Hematopoietic multipotent progenitor cell treated with erythropoietin and hydrocortisone succinate and interleukin-3 and kit ligand, for 6 days (in vitro differentiated cells): ENCODE measurements at regions not wholly inside any gene's neighbourhood (a gene's known extent, or its start where the extent isn't known, plus 50 kb on each side); places are given as distances from the start of the nearest gene placed in this dataset.
"Not testable (repeated sequence)": the region's sequence is repeated elsewhere in the genome, so short reads cannot be mapped to it uniquely, and the experiment has no call there.

Experiments used
- DNase-seq: peaks from one replicate; pipeline ENCODE4 v3.0.0-alpha.2; 2015

DNA sequence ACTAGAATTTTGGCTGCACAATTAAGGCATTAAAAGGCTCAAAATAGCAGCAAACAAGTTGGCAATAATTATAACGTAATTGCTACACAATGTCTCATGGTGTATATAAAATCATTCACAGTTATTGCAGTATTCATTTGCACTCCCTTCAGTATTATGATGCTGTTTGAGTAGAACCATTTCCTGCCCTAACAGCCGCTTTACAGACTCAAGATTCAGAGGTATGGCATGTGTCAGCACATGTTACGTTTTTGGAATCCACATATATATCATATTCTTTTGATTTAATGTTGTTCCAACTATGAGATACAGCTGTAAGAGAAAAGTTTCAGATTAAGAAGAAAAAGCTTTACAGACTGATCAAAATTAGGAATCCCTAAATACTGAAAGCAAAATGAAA is 56.3 kb upstream of the NCKAP5 start:
- DNase-seq: no peak

DNA sequence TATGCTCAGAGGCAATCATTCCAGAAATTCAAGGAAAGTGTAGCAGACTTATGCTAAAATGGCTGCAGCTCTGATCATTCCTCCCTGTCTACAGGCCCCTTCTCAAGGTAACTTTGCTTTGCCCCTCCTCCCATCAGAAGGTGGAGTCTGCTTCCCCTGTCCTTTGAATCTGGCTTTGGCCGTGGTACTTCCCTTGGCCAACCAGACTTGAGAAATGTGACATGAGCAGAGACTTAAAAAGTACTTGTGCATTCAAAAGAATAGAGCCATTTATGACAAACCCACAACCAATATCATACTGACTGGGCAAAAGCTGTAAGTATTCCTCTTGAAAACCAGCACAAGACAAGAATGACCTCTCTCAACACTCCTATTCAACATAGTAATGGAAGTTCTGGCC is 59.5 kb upstream of the NCKAP5 start:
- DNase-seq: no peak

DNA sequence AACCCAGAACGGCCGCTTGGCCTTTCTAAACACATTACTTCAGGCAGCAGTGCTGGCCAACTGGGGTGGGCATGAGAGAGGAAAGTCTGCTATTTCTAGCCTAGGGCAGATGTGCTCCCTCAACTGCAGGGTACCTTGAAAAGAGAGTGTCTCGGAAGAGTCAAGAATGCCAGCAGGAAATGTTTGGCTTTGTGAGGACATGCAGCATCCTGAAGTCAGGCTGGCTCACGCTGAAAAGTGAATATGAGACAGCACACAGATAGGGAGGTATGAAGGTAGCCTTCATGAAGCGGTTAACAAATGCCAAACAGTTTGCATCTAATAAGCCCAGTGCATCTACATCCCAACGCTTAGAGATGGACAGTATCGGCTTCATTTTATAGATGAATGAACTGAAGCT is 65.0 kb upstream of the NCKAP5 start:
- no peak for DNase-seq

DNA sequence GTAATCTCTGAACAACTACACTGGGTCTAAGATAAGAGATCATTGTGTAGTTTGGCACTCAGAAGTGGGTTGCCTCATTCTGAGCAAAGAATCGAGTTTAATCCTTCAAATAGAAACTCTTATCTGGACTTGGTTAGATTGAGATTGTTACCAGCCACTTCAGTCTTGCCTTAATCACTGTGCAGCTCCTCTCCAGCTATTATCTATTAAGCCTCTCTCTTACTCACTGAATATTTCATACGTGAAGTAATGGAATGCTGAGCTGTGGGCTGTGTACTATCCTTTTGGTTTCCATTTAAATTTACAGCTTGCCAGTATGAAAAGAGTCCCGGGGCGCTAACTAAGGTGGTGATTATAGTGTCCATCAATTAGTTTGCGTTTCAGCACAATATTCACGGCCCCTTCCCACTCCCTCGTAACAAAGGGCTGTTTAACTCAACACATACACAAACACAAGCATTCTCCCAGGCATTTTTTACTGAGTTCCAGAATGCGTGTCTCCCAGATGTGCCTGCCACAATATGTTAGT is 65.7 kb upstream of the NCKAP5 start:
- DNase-seq: no peak

DNA sequence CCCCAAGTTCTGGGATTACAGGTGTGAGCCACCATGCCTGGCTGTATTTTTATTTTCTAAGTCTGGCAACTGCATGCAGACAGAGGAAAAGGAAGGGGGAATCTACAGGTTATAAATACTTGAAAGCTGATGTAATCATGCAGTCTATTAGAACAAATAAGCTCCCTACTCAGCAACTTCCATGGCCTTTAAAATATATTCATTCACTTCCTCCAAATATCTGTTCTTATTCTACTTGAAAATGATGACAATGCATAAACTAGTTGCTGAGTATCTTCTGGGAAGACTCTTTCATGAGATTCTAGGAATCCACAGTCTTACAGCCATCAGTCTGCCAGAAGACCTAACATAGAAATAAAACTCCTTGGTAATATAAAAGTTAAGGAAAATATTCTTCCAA is 66.9 kb upstream of the NCKAP5 start:
- DNase-seq: no peak

DNA sequence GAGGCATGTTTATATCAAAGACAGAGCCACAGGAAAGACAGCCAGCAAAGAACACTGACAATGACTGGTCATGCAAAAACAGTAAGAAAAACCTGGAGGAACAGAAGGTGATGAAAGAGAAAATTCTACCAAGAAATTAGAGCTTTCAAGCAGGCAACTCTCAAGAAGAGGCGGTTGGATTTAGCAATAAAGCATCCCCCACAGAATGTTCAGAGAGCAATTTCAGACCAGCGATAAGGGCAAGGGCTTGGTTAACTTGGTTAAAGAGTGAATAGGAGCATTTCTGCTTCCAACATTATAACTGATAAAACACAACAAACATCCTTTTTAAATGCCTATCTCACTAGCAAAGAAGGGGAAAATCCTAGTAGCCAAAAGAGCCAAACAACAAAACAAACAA is 68.0 kb upstream of the NCKAP5 start:
- no peak for DNase-seq

DNA sequence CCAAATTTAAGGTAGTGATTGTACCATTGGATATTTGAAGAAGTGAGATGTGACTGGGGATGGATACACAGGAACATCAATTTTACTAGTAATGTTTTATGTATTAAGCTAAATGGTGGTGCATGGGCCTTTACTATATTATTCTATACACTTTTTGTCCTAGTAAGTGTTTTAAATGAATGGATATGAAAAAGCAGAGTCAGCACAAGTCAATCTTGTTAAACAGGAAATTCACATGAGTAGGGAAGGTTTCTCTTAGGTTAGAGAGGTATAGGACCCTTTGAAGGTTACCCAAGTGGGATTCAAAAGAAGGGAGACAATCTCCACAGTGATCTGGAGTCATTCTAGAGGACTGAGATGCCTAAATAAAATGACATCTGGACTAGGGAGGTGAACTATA is 71.8 kb upstream of the NCKAP5 start:
- DNase-seq: no peak

DNA sequence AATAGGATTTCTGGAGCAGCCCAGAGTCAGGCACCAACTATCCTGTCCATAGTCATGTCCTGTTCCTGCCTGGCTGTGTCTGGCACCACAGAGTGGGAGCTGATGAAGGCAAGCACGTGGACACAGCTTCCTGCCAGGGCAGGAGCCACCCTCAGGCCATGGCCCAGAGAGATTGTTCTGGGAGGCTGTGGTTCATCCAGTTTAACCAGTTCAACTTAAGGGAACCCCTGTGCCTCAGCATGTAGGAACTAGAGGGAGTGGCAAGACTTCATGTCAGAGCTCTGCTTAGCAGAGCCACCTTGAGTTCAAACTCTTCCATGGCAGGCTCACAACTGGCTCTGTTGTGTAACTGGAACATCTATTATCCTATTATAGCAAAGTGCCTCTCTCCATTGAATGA is 73.2 kb upstream of the NCKAP5 start:
- DNase-seq: no peak

DNA sequence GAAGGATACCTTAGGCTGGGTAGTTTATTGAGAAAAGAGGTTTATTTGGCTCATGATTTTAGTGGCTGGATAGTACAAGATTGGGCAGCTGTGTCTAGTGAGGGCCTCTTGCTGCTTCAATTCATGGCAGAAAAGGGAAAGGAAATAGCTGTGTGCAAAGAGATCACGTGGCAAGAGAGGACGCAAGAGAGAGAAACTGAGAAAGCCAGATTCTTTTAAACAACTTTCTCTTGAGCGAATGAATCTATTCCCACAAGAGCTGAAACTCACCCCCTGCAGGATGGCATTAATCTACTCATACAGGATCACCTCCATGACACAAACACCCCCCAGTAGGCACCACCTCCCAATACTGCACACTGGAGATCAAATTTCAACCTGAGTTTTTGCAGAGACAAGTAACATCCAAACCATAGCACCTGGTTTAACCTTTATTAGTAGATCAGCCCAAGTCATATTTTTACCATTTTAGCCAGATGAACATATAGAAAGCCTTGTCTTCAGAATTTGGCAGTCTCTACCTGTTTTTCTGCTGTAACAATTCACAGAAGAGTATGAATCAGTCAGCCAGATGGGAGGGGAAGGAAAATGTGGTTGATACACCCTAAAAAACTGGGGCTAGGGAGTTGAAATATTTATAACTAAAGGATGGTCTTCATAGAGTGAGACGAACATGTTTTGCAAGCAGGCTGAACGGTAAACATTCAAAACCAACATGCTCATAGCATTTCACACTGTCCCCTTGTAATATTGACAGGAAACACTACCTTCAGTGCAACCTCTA is 73.9 kb upstream of the NCKAP5 start:
- DNase-seq: no peak

DNA sequence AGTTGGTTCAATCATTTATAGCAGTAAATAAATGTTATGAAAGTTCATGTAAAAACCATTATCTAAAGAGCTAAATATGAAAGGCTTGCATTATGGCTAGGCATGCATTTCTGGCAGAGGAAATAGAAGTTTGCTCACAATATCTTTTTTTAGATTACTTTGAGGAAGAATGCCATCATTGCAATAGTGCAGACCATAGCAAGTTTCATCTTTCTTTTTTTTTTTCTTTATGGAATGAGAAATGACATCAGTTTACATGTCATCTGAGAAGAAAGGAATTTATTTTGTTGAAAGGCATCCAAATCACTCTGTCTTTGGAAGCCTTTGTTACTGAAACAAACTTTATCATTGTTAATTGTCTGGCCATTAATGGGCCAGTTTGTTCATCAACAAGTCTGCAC is 74.5 kb upstream of the NCKAP5 start:
- no peak for DNase-seq

DNA sequence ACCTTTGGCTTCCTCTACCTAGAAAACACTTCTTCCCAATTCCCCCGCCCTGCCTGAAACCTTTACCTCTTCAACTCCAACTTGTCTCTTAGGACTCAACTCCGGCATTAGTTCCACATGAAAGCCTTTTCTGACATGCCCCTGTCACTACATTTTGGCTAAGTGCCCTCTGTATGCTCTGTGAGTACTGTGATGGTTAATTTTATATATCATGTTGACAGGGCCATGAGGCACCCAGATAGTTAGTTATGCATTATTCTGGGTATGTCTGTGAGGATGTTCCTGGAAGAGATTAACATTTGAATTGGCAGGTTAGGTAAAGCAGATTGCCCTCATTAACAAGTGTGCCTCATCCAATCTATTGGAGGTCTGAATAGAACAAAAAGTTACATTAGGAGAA is 75.6 kb upstream of the NCKAP5 start:
- DNase-seq: no peak

DNA sequence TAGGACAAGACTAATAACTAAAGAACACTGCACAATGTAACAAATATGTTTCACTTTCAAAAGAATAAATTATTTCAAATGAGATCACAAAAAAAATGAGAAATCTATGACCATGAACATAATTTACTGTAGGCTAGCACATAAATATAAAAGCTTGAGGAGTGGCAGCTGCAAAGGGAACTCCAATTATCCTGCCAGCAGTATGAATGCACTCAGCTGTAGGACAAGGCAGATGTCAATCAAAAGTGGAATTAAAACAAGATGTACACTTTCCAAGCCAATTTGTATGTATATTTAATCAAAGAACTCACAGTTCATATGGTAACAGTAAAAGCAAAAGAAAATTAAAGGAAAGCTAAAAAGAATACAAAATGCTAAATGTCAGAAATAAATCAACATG is 76.6 kb upstream of the NCKAP5 start:
- no peak for DNase-seq

DNA sequence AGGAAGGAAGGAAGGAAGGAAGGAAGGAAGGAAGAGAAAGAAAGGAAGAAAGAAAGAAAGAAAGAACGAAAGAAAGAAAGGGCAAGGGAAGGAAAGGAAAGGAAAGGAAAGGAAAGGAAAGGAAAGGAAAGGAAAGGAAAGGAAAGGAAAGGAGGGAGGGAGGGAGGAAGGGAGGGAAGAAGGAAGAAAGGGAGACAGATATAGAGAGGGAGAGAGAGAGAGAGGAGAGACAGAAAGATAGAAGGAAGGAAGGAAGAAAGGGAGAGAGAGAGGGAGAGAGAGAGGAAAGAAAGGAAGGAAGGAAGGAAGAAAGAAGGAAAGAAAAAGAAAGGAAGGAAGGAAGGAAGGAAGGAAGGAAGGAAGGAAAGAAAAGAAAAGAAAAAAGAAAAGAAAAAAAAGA is 79.1 kb upstream of the NCKAP5 start:
- not testable (repeated sequence) for DNase-seq

DNA sequence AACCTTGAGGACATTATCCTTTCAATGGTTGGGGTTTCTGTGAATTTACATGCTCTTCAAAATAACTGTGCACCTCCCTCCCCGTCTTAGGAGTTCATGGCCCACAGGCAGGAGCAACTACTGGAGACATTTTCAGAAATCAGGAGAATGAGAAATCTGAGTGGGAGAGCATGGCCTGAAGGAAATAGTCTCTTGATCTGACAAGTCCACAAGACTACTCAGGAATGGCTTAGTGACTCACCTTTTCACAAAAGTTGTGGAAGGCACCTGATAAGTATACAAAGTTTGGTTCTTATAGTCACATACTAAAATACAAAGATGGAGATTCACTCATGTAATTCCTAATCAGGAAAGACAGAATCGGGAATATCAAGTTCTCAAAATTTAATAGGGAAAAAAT is 83.6 kb upstream of the NCKAP5 start:
- no peak for DNase-seq

DNA sequence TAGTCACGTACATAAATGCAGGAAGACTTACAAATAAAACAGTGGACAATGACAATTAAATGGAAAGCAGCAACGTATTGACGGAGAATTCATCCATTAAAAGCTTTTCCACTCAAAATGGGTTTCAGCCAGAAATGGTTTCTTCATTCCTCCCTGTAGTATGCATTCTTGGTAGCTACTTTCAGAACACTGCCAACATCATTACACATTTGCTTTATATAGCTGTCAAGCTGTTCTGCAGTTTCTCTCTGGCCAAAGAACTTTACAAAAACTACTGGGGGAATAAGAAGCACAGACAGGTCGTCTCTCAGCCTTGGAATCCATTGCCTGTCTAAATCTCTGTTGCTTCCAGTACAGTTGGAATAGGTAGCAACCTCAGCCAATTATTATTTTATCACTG is 84.1 kb upstream of the NCKAP5 start:
- no peak for DNase-seq

DNA sequence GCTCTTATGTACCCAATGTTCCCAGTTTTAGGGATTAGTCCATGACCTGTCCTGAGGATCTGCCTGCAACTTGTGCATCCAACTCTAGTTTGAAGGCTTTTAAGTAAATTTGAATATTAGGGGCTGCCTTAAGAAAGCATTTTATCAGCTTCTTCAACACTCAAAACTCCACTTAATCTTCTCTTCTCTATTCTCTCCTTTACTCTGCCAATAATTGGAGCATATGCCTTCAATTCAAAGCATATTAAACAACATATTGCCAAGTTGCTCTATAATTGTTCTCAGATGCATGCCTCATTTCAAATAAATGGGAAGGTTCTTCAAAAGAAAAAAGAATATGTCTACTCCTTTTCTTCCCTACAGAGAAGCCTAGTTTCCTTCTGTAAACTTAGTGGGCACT is 84.8 kb upstream of the NCKAP5 start:
- no peak for DNase-seq

DNA sequence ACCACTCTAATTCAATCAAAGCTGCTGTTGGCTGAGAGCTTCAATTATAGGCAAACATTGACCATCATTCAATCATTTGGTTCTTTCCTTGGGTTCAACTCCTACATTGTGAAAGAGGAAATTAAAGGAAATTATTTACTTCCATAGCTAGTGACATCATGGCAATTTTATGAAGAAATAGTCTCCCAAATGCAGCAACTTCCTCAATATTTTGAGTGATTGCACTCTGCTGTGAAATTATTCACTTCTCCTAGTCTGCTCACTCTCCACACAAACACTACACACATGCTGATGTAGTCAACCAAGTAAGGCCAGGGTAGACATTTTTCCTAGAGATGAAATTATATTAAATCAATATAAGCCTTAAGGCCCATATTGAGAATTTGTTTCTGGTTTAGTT is 86.7 kb upstream of the NCKAP5 start:
- no peak for DNase-seq

DNA sequence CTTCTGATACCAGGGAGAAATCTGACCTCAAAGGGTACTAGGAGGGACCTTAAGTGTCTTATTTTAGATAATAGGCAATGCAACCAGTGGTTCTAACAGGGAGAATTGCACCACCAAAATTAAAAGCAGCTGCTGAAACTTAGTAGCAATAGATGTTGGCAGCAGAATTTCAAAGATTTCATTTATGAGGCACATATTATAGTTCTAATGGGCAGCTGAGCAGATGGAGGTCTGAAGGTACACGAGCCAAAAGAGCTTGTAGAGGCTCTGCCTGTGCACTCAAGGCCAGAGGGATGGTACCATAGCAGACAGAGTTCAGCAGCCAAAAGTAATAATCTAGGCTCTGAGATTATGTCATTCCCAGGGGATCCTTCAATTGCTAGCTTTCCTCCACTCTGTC is 87.3 kb upstream of the NCKAP5 start:
- DNase-seq: no peak

DNA sequence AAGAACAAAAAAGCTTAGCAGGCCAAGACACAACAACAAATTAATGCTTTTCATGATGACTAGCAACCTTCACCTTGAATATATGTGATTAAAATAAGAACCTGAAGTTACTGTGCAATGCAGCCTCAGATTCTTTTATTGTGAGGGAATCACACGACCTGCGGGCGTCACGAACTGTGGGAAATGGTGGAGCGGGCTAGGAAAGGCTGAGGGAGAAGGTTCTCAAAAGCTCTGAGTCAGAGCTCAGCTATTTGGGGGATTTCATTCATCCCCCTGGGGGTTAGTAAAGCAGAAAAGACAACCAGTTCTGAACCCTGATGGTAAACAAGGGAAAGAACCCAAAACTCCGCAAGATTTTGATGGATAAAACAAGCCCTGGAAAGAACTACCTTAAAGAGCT is 89.3 kb upstream of the NCKAP5 start:
- no peak for DNase-seq

DNA sequence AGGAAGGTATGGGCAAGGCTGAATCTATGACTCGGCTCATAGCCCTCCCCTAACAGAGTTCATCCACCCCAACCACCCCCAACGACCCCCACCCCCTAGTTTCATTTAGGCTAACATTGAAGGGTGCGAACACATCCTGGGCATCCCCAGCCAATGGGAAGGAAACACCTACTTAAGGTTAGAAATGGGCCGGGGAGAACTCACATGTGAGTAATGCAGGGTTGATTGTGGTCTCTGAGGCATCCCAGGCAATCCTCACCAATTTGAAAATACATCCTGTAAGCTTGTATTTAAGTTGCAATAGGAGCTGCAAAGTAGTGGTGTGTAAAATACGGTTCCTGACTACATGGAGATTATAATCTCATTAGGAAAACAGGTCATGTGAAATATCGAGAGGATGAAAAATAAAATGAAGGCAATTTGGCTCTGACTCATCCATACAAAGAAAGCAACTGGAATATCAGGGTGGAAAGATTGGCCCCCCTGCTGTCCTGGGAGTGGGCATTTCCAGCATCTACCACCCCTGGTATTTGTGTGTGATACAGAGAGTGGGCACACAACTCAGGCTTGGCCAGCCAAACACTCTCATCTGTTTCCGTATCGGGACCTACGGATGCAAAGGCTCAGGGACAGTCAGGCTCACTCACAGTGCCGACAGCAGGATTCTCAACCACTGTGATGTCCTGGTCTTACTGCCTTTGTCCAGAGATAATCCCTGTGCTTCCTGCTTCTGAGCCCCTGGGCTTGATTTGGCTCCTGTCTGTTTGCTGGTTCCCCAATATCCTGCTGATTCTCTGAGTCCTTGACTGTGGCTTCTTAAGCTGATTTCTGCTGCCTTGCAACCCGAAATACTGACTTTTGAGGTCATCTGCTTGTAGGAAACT is 90.0 kb upstream of the NCKAP5 start:
- no peak for DNase-seq

DNA sequence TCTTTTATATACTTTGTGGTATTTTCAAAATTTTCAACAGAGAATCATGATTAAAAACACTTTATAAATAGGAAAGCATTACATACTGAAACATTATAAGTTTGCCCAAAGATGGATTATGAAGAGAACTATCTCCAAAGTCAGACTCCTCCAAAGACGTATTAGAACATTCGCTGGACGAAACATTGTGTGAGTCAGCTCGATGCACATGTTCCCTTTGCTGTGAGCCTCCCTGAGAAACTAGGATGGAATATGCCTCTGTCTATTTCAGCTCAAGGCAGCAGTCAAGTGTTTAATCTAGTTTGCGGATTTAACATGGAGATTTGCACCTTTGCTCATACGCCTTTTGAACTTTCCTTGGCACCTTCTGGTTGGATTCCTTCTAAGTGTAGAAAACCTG is 92.2 kb upstream of the NCKAP5 start:
- no peak for DNase-seq

DNA sequence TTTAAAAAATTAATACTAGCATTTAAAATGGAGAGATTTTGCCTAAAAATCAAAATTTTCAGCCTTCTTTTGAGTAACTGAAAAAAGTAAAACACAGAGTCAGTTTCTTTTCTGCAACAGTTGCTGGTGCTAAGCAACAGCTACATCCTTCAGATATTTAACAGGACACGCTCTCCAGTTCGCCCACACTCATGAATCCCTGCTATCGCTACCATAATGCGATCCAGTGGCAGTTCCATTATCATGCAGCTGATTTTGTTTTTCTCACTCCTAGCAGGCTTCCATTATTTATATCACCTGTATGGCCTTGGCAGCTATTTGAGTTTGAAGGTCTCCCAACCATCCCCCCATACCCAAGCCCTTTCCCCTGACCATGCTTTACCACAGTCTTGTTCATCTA is 93.1 kb upstream of the NCKAP5 start:
- no peak for DNase-seq

DNA sequence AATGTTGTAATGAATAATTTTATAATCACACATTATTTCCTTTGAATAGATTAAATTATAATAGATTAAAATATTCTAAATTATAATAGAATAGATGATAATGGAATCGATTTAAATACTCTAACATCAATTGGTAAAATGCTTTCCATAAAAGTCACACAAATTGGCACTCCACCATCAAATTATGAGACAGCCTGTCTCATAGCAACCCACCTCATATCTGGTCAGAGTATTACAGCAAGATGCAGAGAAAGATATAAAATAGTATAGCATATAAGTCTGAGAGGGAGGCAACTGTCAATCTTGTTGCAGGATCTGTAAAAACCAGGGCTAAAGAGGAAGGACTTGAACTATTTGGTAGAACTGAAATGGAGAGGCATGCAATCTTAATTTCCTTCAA is 98.4 kb upstream of the NCKAP5 start:
- DNase-seq: no peak

DNA sequence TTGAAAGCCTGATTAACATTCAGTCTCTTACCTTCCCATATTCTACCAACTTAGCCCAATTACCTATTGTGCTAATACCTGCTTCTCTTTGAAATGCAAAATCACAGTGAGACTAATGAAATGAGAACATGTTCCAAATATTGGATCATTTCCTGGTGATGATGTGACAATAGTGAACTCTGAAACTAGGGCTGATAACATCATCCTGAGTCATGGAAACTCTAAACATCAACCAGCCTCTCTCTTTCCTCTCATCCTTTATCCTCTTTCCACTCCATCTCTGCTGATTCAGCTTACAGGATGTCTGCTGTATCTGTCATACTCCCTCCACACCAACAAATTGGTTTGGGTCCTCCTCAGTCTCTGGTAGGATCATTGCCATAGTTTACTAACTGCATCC is 98.8 kb upstream of the NCKAP5 start:
- DNase-seq: no peak
